ENCODE measurements at regions not wholly inside any gene's neighbourhood (a gene's known extent, or its start where the extent isn't known, plus 50 kb on each side); places are given as distances from the start of the nearest gene placed in this dataset.
"Not testable (repeated sequence)": the region's sequence is repeated elsewhere in the genome, so short reads cannot be mapped to it uniquely, and the experiment has no call there.

DNA sequence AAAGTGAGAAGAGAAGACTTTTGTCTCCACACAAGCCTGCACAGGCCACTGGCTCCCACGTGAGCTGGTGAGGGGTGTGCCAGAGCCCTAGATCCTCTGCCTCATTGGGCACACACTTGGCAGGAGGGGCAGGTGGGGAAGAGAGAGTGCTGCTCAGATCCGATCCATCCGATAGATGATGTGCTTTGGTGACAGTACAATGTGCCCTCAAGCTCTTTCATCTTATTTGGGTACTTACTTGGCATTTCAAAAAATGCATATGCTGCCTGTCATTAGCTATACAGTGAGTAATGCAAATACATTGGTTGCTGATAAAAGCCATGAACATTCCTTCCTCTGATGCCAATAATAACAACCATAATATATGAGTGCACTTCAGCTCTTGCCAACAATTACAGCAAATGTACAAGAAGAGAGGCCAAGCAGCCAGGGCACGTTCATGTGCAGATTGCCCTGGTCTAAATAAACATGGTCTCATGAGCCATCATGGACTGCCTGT is 255.3 kb downstream of the VAPA start:
- DNase-seq (ENCODE audit: low spot score), result no peak

DNA sequence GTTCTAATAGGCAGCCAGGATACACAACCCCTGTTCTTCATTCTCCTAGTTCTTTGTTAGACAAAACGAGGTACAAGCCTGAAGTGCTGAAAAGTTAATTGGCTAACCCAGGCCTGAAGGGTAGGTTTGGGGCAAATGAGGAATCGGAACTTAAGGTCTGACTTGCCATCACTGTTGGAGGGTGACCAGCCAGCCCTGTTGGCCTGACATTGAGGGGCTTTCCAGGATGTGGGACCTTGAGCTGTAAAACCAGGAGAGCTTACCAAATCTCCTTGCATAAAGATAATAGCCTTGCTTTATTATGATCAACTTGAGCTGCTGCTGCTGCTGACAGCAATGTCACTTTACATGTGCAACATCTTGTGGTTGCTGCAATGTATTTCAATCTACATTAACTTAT is 256.0 kb downstream of the VAPA start:
- no peak for DNase-seq (ENCODE audit: low spot score)

DNA sequence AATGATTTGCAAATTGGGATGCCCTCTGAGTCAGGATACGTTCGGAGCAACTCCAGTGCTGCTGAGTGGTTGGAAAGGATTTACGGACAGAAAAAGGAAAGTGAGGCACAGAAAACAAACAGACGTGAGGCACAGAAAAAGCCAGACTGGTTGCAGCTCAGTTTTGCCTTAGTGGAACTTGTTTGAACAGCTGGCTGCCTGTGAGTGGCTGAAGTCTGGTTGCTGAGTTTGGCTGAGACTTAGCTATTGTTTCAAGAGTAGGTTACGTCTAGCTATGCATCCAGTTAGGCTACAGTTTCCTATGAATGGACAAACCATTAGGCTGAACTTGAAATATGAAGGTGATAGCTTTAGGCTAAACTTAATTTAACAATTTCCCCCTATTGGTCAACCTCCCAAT is 256.6 kb downstream of the VAPA start:
- no peak for DNase-seq (ENCODE audit: low spot score)

DNA sequence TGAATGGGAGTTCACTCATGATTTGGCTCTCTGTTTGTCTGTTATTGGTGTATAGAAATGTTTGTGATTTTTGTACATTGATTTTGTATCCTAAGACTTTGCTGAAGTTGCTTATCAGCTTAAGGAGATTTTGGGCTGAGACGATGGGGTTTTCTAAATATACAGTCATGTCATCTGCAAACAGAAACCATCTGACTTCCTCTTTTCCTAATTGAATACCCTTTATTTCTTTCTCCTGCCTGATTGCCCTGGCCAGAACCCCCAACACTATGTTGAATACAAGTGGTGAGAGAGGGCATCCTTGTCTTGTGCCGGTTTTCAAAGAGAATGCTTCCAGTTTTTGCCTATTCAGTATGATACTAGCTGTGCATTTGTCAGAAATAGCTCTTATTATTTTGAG is 261.5 kb downstream of the VAPA start:
- not testable (repeated sequence) for DNase-seq (ENCODE audit: low spot score)

DNA sequence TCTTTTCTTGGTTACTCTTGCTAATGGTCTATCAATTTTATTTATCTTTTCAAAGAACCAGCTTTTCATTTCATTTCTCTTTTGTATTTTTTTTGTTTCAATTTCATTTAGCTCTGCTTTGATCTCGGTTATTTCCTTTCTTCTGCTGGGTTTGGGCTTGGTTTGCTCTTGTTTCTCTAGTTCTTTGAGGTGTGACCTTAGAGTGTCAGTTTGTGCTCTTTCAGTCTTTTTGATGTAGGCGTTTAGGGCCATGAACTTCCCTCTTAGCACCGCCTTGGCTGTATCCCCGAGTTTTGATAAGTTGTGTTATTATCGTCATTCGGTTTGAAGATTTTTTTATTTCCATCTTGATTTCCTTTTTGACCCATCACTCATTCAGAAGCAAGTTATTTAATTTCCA is 265.5 kb downstream of the VAPA start:
- DNase-seq (ENCODE audit: low spot score), result not testable (repeated sequence)

DNA sequence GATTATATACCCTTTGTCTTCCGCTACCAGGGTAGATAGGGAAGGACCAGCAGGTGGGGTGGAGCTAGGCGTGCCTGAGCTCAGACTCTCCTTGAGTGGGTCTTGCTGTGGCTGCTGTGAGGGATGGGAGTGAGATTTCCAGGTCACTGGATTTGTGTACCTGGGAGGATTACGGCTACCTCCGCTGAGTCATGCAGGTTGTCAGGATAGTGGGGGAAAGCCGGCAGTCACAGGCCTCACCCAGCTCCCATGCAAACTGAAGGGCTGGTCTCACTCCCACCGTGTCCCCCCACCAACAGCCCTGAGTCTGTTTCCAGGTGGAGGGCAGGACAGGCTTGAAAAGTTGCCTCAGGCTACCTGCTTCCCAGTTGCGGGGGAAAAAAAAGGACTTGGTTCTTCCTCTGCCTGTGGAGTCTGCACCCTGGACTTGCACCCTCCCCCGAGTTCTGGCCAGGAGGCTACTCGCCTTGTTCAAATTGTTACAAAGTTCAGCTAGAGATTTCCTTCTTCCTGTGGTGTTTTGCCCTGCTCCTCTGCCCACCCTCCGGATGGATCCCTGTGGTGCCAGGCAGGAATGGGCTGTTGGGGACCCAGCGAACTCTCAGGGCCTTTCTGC is 268.3 kb downstream of the VAPA start:
- peak; percentile 36 for DNase-seq (ENCODE audit: low spot score)

DNA sequence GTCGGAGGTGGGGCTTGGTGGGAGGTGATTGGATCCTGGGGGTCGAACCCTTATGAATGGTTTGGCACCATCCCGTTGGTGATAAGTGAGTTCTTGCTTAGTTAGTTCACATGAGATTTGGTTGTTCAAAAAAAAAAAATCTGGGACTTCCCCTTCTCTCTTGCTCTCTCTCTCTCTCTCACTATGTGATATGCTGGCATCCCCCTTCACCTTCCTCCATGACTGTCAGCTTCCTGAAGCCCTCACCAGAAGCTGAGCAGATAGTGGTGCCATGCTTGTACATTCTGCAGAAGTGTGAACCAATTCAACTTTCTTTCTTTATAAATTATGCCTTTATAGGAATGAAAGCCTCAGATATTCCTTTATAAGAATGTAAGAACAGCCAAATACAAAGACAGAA is 269.7 kb upstream of the APCDD1 start:
- no peak for DNase-seq (ENCODE audit: low spot score)

DNA sequence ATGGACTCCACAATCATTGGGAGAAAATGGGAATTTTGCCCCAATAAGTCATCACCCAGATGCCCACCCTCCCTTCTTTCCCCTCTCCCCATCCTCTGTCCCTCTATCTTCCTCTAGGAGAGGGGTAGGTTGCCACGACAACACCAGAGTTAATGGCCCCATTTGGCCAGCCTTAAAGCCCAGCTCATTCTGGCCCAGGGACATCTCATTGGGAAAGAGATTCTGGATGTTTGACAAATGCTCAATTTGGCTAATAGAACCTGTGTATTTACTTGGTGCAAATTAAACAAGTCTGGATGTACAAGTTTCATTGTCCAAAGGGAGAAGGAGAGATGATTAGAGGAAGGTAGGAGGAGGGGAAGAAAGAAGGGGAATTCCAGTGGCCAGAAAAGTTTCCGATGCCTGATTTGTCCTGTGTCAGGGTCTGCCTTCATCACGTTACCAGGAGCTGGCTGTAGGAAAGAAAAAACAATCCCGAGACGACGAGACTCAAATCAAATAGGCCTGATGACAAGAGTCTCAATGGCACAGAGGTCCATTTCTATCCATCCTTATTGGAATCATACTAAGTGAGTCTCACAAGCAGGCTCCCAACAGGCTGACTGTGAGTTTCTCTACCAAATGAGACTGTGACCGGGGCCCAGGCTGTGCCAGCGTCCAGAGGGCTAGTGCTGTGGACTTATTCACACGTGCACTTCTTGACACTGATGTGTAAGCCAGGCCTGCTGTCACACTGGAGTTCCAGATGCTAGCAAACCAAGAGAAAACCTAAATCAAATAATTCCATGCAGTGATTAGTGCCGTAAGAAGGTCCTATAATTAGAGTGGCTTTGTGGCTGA is 265.2 kb upstream of the APCDD1 start:
- DNase-seq (ENCODE audit: low spot score), result no peak

DNA sequence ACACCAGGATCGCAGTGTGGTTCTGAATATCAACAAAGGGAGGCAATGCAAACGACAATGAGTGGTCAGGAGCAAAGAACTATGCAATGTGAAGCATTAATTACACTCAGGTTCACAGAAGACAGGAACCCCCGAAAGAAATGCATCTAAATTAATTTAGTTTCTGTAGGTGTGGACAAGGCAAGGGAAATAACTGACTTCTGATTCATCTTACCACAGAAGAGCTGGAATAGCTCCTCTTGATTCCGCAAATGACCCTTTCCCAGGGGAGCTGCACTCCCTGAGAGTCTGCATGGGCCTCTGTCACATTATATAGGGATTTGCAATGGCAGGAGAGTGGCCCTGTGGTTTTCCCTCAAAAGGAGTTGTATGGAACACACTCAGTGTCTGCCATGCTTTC is 263.9 kb upstream of the APCDD1 start:
- no peak for DNase-seq (ENCODE audit: low spot score)

DNA sequence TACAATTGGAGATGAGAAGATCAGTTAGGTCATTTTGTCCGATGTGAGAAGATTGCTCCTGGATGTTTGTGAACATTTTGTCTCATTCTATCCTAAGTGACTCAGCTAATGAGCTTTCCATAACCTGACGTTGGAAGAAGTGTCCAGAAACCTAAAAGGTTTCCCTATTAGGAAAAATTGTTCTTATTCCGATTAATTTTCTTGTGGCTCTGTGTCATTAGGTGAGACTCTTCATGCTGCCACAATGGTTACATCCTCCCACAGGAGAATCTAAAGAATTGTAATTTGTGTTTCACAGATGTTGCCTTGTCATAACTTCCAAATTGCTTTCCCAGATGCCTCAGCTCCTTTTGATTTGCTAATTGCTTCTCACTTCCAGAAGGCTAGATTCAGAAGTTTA is 261.0 kb upstream of the APCDD1 start:
- no peak for DNase-seq (ENCODE audit: low spot score)

DNA sequence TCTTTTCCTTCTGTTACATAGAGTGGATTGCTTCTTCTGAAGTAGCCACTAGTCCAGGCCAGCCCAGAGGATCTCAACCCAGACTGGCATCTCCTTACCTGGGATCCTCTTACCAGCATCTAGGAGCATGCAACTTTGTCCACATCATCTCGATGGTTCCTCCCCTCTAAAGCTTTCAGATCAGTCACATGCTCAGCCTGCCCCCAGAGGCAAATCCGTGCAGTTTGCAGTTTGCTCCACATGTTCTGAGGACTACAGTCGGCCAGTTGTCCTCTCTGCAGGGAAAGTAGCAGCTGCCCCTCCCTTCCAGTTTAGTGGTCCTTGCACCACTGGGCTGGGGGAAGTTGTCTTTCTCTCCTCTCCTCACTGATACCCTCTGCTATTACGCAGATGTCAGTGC is 259.8 kb upstream of the APCDD1 start:
- peak; percentile 35 for DNase-seq (ENCODE audit: low spot score)

DNA sequence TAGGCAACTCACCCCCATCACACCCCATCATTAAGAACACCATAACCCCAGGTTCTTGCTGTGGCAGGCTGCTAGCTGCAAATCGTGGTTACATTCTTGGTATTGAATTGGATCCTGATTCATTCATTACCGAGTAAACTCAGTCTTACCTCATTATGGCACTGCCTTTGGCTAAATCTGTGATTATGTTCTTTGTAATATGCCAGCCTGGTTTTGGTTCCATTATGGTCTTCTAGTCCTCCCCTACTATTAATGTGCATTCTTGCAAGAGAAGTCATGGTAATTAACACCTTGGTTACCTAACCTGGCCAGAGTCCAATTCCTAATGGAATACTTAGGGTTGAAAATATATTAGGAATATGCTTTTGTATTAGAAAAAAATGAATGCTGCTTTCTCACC is 258.9 kb upstream of the APCDD1 start:
- DNase-seq (ENCODE audit: low spot score), result no peak

DNA sequence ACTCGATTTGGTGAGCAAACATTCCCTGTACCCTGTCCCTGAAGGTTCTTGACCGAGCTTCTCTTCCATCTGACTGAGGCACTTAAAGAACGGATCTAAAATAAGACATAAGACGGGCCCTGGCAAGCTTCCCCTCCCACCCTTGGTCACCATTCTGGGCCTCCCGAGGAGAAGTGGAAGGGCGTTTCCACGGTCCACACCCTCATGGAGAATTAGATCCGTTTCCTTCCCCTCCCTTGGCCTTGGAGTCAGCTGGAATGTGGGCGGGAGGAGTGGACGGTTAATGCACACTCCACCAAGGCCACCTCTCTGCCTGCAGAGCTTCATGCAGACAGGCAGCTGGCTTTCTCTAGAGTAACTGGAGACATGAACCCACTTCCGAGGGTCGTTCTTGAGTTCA is 257.3 kb upstream of the APCDD1 start:
- DNase-seq (ENCODE audit: low spot score), result peak; percentile 51

DNA sequence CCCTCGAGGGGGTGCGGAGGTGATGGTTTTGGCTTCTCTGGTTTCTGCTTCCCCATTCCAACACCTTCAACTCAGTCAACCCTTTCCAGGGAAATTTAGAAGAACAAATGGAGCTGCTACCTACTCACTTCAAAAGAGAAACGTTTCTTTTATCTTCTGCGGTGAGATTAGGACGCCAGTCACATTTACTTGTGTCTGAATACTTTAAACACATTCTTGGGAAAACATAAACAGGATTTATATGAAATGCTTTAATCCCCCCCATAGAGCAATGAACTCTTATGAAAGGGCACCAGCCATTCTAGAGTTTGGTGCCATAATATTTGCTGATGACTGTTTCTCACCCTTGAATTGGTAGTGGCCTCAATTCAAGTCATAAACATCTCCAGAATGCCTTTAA is 253.2 kb upstream of the APCDD1 start:
- no peak for DNase-seq (ENCODE audit: low spot score)

DNA sequence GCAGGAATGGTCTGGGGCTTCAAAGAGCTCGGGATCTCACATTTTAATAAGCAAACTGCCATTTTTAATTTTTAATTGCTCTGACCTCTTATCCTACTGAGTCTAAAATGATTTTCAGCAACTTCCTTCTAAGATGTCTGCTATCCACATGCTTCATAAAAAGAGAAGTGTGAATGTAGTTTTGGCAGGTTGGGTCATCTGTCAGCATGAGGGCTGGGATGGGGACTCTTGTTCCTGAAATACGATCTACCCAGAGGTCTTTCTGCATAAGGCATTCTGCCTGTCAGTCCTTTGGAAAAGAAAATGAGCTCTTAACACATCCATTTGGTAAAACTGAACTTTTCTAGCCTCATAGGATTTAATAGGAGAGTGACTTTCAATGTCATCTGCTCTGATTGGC is 252.8 kb upstream of the APCDD1 start:
- DNase-seq (ENCODE audit: low spot score), result no peak

DNA sequence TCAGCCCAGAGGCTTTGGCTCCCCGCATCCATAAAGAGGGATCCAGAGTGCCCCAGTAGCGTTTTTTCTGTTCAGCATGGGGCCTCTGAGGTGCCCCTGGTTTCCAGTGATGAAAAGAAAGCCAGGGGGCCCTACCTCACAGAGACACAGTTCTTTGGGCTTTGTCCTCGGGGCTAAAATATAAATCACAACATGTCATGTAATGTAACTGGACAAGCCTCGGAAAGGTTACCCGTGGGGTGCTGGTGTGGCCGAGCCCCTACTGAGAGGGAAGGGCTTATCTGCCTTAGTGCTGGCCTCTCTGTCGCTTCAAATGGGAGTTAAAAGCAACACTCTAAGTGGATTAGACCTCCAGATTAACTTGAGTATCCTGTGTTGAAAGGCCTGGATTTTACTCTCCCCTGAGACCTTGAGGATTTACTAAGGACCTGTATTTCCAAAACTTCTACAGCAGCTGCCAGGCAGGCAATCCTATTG is 251.6 kb upstream of the APCDD1 start:
- no peak for DNase-seq (ENCODE audit: low spot score)

DNA sequence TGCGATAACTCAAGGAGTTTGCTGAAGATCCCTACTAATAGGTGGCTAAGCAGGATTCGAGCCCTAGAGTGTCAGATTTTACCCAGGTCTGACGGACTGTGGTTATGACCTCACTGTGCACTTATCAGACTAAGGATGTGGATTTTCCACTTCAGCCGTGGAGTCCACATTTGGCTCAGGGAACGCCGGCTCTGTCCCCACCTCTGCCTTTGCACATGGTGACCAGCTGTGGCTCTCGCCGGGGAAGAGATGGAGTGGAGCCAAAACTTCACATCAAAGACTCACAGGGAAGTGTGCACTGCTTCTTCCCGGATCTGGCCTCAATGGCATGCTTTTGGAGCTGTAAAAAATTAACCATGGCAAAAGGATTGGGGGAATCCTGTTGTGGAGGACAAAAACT is 249.3 kb upstream of the APCDD1 start:
- DNase-seq (ENCODE audit: low spot score), result peak; percentile 32

DNA sequence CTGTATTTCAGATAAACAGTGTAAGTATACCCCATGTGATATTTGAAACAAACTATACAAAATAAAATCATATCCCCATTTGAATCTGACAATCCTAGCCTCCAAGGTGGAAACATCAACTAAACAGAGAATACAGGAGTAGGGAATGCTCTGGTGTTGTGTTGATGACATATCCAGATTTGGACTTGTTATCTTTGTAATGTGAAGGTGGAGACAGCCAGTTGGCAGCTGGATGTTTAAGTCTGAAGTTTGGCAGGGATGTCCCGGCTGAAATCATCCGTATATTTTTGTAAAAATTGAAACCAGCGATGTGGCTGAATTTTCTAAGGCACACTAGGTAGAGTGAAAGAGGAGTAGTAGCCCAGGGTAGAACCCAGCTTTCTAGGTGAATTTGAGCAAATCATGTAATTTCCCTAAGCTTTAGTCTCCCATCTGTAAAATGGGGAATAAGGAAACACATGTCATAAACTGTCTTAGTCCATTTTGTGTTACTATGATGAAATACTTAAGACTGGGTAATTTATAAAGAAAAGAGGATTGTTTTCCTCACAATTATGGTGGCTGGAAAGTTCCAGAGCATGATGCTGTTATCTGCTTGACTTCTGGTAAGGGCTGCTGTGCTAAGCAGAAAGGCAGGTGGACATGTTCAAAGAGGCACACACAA is 246.6 kb upstream of the APCDD1 start:
- DNase-seq (ENCODE audit: low spot score), result no peak

DNA sequence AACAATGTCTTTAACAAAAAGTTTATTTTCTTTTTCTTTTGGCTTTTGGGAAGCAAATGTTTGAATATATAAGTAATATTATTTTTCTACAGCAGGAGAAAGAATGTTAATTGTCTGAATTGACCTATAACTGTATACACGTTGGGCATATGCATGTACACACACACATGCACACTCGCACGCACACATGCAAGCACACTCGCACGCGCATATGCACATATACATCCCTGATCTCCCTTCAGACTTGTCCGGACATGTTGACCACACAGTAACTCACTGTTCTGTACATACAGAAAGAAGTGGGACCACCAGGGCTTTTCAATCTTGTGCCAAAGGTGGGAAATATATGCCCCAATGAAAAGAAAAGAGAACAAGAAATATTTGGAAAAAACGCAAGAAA is 245.1 kb upstream of the APCDD1 start:
- no peak for DNase-seq (ENCODE audit: low spot score)

DNA sequence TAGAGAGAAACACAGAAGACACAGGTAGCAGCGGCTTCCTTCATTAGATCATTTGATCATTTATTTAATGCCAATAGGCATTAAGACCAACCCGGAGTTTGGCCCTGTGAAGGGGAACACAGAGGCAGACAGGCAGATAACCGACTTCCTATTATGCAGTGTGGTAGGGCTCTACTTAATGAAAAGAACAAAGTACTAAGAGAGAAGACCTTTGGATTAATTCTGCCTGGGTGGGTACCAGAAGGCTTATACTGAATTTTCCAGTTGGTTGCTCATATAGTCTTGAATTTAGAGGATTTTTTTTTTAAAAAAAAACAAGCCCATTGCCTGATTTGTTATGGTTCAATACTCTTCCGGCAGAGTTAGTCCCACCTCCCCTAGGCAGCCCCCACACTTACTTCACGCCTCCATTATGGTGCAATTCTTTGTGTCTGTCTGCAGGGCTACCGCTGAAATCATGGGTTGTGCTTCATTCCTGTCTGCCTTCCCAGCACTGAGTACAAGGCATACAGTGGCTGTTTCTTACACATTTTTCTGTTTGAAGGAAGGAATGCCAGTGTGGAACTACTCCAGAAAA is 244.3 kb upstream of the APCDD1 start:
- DNase-seq (ENCODE audit: low spot score), result no peak

DNA sequence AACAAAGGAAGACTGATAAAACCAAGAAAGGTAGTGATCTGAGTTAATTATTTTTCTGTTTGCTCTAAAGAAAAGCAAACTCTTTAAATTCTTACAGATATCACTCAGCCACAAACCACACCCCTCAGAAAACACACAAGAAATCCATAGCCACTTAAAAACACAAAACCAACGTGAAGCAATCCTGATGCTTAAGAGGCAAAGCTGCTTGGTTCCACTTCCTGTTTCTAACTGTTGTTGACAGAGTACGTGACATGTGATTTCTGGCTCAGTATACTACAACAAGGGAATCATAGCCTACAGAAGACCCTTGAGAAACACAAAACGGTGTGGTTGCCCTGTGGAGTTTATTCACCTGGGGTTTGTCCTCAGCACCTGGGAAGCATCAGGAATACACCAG is 240.9 kb upstream of the APCDD1 start:
- peak; percentile 48 for DNase-seq (ENCODE audit: low spot score)

DNA sequence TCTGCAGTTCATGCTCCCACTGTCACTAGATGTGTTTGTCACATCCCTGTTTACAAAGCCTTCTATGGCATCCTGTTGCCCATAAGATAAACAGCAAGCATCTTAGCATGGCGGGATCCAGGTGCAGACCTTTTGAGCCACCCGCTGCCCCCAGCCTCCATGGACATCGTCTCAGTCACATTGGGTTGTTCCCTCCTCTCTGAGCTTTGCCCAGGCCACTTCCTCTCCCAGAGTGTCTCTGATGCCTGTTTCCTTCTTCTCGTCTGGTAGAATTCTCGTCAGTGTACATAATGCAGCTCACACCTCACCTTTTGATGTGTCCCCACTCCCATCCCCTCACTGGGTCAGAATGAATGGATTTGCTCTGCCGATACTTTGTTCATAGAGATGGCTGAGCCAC is 239.0 kb upstream of the APCDD1 start:
- DNase-seq (ENCODE audit: low spot score), result no peak

Data from HT-29 (cell line).